Stomach smooth muscle (tissue), 2 donors: ENCODE measurements at regions not wholly inside any gene's neighbourhood (a gene's known extent, or its start where the extent isn't known, plus 50 kb on each side); places are given as distances from the start of the nearest gene placed in this dataset.

Experiments used
- H3K27ac ChIP-seq: one replicate; pipeline ENCODE4 v1.7.0; 2013; ENCODE audit warnings: mild to moderate bottlenecking, low read length, inconsistent platforms
- H3K27me3 ChIP-seq, 2 donors: one replicate each; pipeline ENCODE4 v1.7.0; 2013; ENCODE audit warnings: low read length in 2 of 2; ENCODE audit not compliant: insufficient read depth in 2 of 2, control insufficient read depth in 1 of 2
- H3K36me3 ChIP-seq, 2 donors: one replicate each; pipeline ENCODE4 v1.7.0; 2013; ENCODE audit warnings: low read length in 2 of 2; ENCODE audit not compliant: control insufficient read depth in 2 of 2, insufficient read depth in 2 of 2
- H3K4me1 ChIP-seq: one replicate; pipeline ENCODE4 v1.7.0; 2013; ENCODE audit warnings: low read length; ENCODE audit not compliant: control insufficient read depth, insufficient read depth
- H3K4me3 ChIP-seq, 2 donors: one replicate each; pipeline ENCODE4 v1.7.0; 2013; ENCODE audit warnings: low read length in 2 of 2
- H3K9ac ChIP-seq, 2 donors: one replicate each; pipeline ENCODE4 v1.7.0; 2013; ENCODE audit warnings: low read length in 2 of 2, mild to moderate bottlenecking in 1 of 2
- H3K9me3 ChIP-seq, 2 donors: one replicate each; pipeline ENCODE4 v1.7.0; 2013; ENCODE audit warnings: low read length in 2 of 2; ENCODE audit not compliant: control insufficient read depth in 2 of 2
- donor health status: healthy.
- donor health status: Pancreatic carcinoma.

- Histone ChIP-seq H3K4me3 (no peak overlapping the region), H3K4me1 (peaks cover 3% of the 10 kb centered on the region), H3K9ac (no peak overlapping the region), H3K27me3 (no peaks in the 10 kb centered on the region), H3K27ac (no peak overlapping the region), H3K36me3 (no peaks in the 10 kb centered on the region), H3K9me3 (no peaks in the 10 kb centered on the region)
These were observed 180.0 kb downstream of the FGFR2 start for GRCh38 chr10:121418126-121418777.

GRCh38 chr10:121420006-121420405 is 178.2 kb downstream of the FGFR2 start:
- Histone ChIP-seq H3K9ac (no peak overlapping the region), H3K9me3 (no peaks in the 10 kb centered on the region), H3K27ac (no peak overlapping the region), H3K27me3 (no peaks in the 10 kb centered on the region), H3K4me1 (peaks cover 1% of the 10 kb centered on the region), H3K36me3 (no peaks in the 10 kb centered on the region), H3K4me3 (no peak overlapping the region)

- H3K4me1 ChIP-seq, result peaks cover 4% of the 10 kb centered on the region
- H3K9ac ChIP-seq, result no peak overlapping the region
- H3K27ac ChIP-seq, result no peak overlapping the region
- no peak overlapping the region for H3K4me3 ChIP-seq
- no peaks in the 10 kb centered on the region for H3K9me3 ChIP-seq
- H3K27me3 ChIP-seq, result no peaks in the 10 kb centered on the region
- H3K36me3 ChIP-seq, result no peaks in the 10 kb centered on the region
These were observed 176.1 kb downstream of the FGFR2 start for GRCh38 chr10:121422096-121422495.

GRCh38 chr10:121425623-121426022 is 172.6 kb downstream of the FGFR2 start:
- H3K27ac ChIP-seq, result no peak overlapping the region
- H3K4me1 ChIP-seq, result peaks cover 4% of the 10 kb centered on the region
- no peak overlapping the region for H3K9ac ChIP-seq
- no peaks in the 10 kb centered on the region for H3K27me3 ChIP-seq
- H3K9me3 ChIP-seq, result no peaks in the 10 kb centered on the region
- H3K36me3 ChIP-seq, result no peaks in the 10 kb centered on the region
- no peak overlapping the region for H3K4me3 ChIP-seq

- H3K36me3 ChIP-seq, result no peaks in the 10 kb centered on the region
- no peak overlapping the region for H3K27ac ChIP-seq
- H3K4me1 ChIP-seq, result peaks cover 4% of the 10 kb centered on the region
- no peak overlapping the region for H3K4me3 ChIP-seq
- no peaks in the 10 kb centered on the region for H3K9me3 ChIP-seq
- H3K9ac ChIP-seq, result no peak overlapping the region
- no peaks in the 10 kb centered on the region for H3K27me3 ChIP-seq
These were observed 171.9 kb downstream of the FGFR2 start for GRCh38 chr10:121426307-121426706.
